Stimulated activated CD4-positive, alpha-beta T cell treated with anti-CD3 and anti-CD28 coated beads, Interleukin-4, amount 100 ng/mL, for 1 hour (primary cell): ENCODE measurements at regions not wholly inside any gene's neighbourhood (a gene's known extent, or its start where the extent isn't known, plus 50 kb on each side); places are given as distances from the start of the nearest gene placed in this dataset.
"Not testable (repeated sequence)": the region's sequence is repeated elsewhere in the genome, so short reads cannot be mapped to it uniquely, and the experiment has no call there.

Experiments
- DNase-seq: peaks from one replicate; pipeline ENCODE4 v3.0.0-alpha.2; 2020

GRCh38 chr12:46538976-46539375 lies 166.4 kb upstream of the SLC38A2 start:
- no peak for DNase-seq

GRCh38 chr12:46537387-46537955 lies 164.9 kb upstream of the SLC38A2 start:
- no peak for DNase-seq

GRCh38 chr12:46536316-46536715 lies 163.7 kb upstream of the SLC38A2 start:
- DNase-seq: not testable (repeated sequence)

GRCh38 chr12:46535907-46536306 lies 163.3 kb upstream of the SLC38A2 start:
- no peak for DNase-seq

- no peak for DNase-seq
Observed at GRCh38 chr12:46535376-46535775, 162.8 kb upstream of the SLC38A2 start.

GRCh38 chr12:46534327-46534840 lies 161.8 kb upstream of the SLC38A2 start:
- no peak for DNase-seq

GRCh38 chr12:46533723-46534122 lies 161.2 kb upstream of the SLC38A2 start:
- no peak for DNase-seq

- no peak for DNase-seq
Observed at GRCh38 chr12:46531804-46532203, 159.2 kb upstream of the SLC38A2 start.

- DNase-seq: no peak
Observed at GRCh38 chr12:46531059-46531785, 158.6 kb upstream of the SLC38A2 start.

GRCh38 chr12:46530373-46531056 lies 157.9 kb upstream of the SLC38A2 start:
- no peak for DNase-seq

- no peak for DNase-seq
Observed at GRCh38 chr12:46526233-46526632, 153.7 kb upstream of the SLC38A2 start.

GRCh38 chr12:46524778-46525177 lies 152.2 kb upstream of the SLC38A2 start:
- DNase-seq: no peak

- DNase-seq: peak; percentile 21
Observed at GRCh38 chr12:46523863-46524770, 151.5 kb upstream of the SLC38A2 start.

- no peak for DNase-seq
Observed at GRCh38 chr12:46523446-46523845, 150.9 kb upstream of the SLC38A2 start.

GRCh38 chr12:46522071-46522470 lies 149.5 kb upstream of the SLC38A2 start:
- no peak for DNase-seq

GRCh38 chr12:46521145-46521544 lies 148.6 kb upstream of the SLC38A2 start:
- DNase-seq: no peak

GRCh38 chr12:46519407-46519806 lies 146.8 kb upstream of the SLC38A2 start:
- DNase-seq: no peak

- DNase-seq: no peak
Observed at GRCh38 chr12:46518729-46519128, 146.2 kb upstream of the SLC38A2 start.

- DNase-seq: no peak
Observed at GRCh38 chr12:46518169-46518568, 145.6 kb upstream of the SLC38A2 start.

- DNase-seq: no peak
Observed at GRCh38 chr12:46517579-46517962, 145.0 kb upstream of the SLC38A2 start.

- no peak for DNase-seq
Observed at GRCh38 chr12:46516933-46517578, 144.5 kb upstream of the SLC38A2 start.

GRCh38 chr12:46516238-46516932 lies 143.8 kb upstream of the SLC38A2 start:
- no peak for DNase-seq
